Tibial nerve (tissue), 4 donors: ENCODE measurements at regions not wholly inside any gene's neighbourhood (a gene's known extent, or its start where the extent isn't known, plus 50 kb on each side); places are given as distances from the start of the nearest gene placed in this dataset.

ENCODE experiments used
- DNase-seq, 2 donors: peaks; one replicate each; pipeline ENCODE4 v3.0.0-alpha.2; 2019; ENCODE audit warnings: low spot score in 2 of 2
- H3K27ac ChIP-seq, 4 donors: fragments of 200-600 bp; sonication (generic) in 3 of 4; one replicate each; pipeline ENCODE4 v1.5.1; 2017 to 2019; ENCODE audit warnings: mild to moderate bottlenecking in 1 of 4
- H3K27me3 ChIP-seq, 2 donors: fragments of 200-600 bp; sonication (generic) in 1 of 2; one replicate each; pipeline versions ENCODE4 v1.5.1 to v1.6.0; 2017 to 2019
- H3K36me3 ChIP-seq, 3 donors: fragments of 200-600 bp; sonication (generic); one replicate each; pipeline ENCODE4 v1.5.1; 2018 to 2019
- H3K4me1 ChIP-seq, 4 donors: fragments of 200-600 bp; sonication (generic) in 3 of 4; one replicate each; pipeline ENCODE4 v1.5.1; 2017 to 2019
- H3K4me3 ChIP-seq, 4 donors: fragments of 200-600 bp; sonication (generic) in 3 of 4; one replicate each; pipeline ENCODE4 v1.5.1; 2017 to 2019; ENCODE audit warnings: mild to moderate bottlenecking in 1 of 4, moderate library complexity in 1 of 4
- H3K9me3 ChIP-seq, 4 donors: fragments of 200-600 bp; sonication (generic) in 3 of 4; one replicate each; pipeline ENCODE4 v1.5.1; 2017 to 2019
- CTCF ChIP-seq, 5 experiments: fragments of 200-600 bp in 3 of 5; fragments of 450-650 bp in 2 of 5; sonication (generic) in 3 of 5; IDR thresholded peaks; one replicate each; pipeline ENCODE4 v1.5.1; 2016 to 2019; ENCODE audit warnings: antibody characterized with exemption in 5 of 5, mild to moderate bottlenecking in 3 of 5, moderate library complexity in 2 of 5
- EP300 ChIP-seq, 2 donors: sonication (generic); formaldehyde crosslinking; IDR thresholded peaks; one replicate each; pipeline ENCODE4 v1.6.1; 2017; ENCODE audit warnings: antibody characterized with exemption in 2 of 2, mild to moderate bottlenecking in 1 of 2
- POLR2A ChIP-seq, 2 donors: fragments of 450-650 bp; IDR thresholded peaks; one replicate each; pipeline ENCODE4 v1.6.1; 2017; ENCODE audit warnings: antibody characterized with exemption in 2 of 2, mild to moderate bottlenecking in 2 of 2, moderate library complexity in 2 of 2
- WGBS, 2 donors: methylation state at CpG; one replicate each; pipeline ENCODE4 v1.1.5; 2018; 5-methylcytosine and 5-hydroxymethylcytosine counted together

- no peak for DNase-seq
- no peaks in the 10 kb centered on the region for H3K4me1 ChIP-seq
- no peaks in the 10 kb centered on the region for H3K27me3 ChIP-seq
- TF ChIP-seq EP300 (IDR thresholded peaks at IDR 0.05) (no peak), CTCF (IDR thresholded peaks at IDR 0.05) (no peak), POLR2A (IDR thresholded peaks at IDR 0.05) (no peak)
- WGBS, 2 donors, result 69 to 72% methylated on average over 2 of the region's 2 CpGs
- no peaks in the 10 kb centered on the region for H3K36me3 ChIP-seq
- peaks cover 0 to 9% (median 4%) of the 10 kb centered on the region in 4 donors for H3K9me3 ChIP-seq
- H3K4me3 ChIP-seq, result no peak overlapping the region
- no peak overlapping the region for H3K27ac ChIP-seq
Observed at GRCh38 chr5:6806668-6807067, 93.4 kb downstream of the TENT4A start.

DNA sequence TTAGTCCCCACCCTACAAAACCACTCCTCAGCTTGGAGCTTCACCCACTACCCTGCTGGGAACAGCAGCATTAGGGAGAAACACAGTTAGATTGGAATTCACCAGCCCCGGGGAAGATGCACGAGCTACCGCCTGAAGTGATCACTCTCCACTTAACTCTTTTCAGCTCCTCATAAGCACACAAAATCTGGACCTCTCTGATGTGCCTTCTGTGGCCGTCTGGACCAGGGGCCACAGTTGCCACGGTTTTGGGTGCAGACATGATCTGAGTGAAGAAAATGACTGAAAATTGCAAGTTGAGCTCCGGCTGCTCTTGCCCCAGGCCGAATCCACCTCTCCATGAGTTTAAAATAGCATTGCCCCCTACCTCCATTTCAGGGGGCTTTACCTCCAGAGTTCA is 95.2 kb downstream of the TENT4A start:
- WGBS, 2 donors, result 86 to 90% methylated on average over 7 of the region's 7 CpGs
- H3K27ac ChIP-seq, result no peak overlapping the region
- TF ChIP-seq EP300 (IDR thresholded peaks at IDR 0.05), result no peak
- no peak for TF ChIP-seq POLR2A (IDR thresholded peaks at IDR 0.05)
- no peak for TF ChIP-seq CTCF (IDR thresholded peaks at IDR 0.05)
- H3K9me3 ChIP-seq, result peaks cover 0 to 9% (median 4%) of the 10 kb centered on the region in 4 donors
- H3K27me3 ChIP-seq, result no peaks in the 10 kb centered on the region
- H3K4me1 ChIP-seq, result peaks cover 0 to 7% (median 0%) of the 10 kb centered on the region in 4 donors
- H3K36me3 ChIP-seq, result no peaks in the 10 kb centered on the region
- no peak overlapping the region for H3K4me3 ChIP-seq
- no peak for DNase-seq

GRCh38 chr5:6810641-6811405 is 97.6 kb downstream of the TENT4A start:
- DNase-seq, result no peak
- Histone ChIP-seq H3K36me3 (no peaks in the 10 kb centered on the region), H3K4me1 (peaks cover 0 to 8% (median 0%) of the 10 kb centered on the region in 4 donors), H3K4me3 (no peak overlapping the region), H3K27me3 (no peaks in the 10 kb centered on the region), H3K27ac (no peak overlapping the region), H3K9me3 (peaks cover 0 to 9% (median 4%) of the 10 kb centered on the region in 4 donors)
- WGBS, 2 donors, result 83 to 84% methylated on average over 8 of the region's 8 CpGs
- TF ChIP-seq POLR2A (IDR thresholded peaks at IDR 0.05) (no peak), CTCF (IDR thresholded peaks at IDR 0.05) (no peak), EP300 (IDR thresholded peaks at IDR 0.05) (no peak)

DNA sequence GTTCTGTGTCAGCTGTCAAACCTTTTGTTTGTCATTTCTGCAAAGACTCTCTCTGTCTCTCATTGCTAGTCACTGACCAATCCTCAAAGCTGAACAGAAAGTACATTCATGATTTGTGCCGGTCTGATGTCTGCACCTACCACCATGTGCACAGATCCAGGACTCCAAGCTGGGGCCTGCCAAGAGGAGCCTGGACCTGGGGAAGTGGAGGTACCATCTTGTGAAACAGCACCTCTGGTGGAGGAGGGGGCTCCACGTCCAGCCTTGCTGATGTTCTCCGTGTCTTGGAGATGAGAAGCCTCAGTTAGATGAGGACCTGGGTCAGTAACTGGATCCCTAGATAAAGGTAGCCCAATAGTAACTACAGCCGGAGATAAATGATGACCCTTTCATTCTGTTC is 98.9 kb downstream of the TENT4A start:
- 66 to 82% methylated on average over 4 of the region's 4 CpGs for WGBS, 2 donors

More for the DNA sequence above, 98.9 kb downstream of the TENT4A start:
- peaks cover 0 to under 1% (median under 1%) of the 10 kb centered on the region in 4 donors for H3K9me3 ChIP-seq
- peaks cover 0 to 8% (median 0%) of the 10 kb centered on the region in 4 donors for H3K4me1 ChIP-seq
- H3K27ac ChIP-seq, result no peak overlapping the region
- no peak overlapping the region for H3K4me3 ChIP-seq
- no peak for DNase-seq
- H3K36me3 ChIP-seq, result no peaks in the 10 kb centered on the region
- no peak for TF ChIP-seq EP300 (IDR thresholded peaks at IDR 0.05)
- TF ChIP-seq POLR2A (IDR thresholded peaks at IDR 0.05), result no peak
- no peak for TF ChIP-seq CTCF (IDR thresholded peaks at IDR 0.05)
- no peaks in the 10 kb centered on the region for H3K27me3 ChIP-seq
